Rectal smooth muscle tissue (tissue), 1 donor: ENCODE measurements at regions not wholly inside any gene's neighbourhood (a gene's known extent, or its start where the extent isn't known, plus 50 kb on each side); places are given as distances from the start of the nearest gene placed in this dataset.

Experiments
- H3K27ac ChIP-seq: one replicate; pipeline ENCODE4 v1.7.0; 2013; ENCODE audit warnings: low read depth, low read length, inconsistent platforms
- H3K27me3 ChIP-seq: one replicate; pipeline ENCODE4 v1.7.0; 2013; ENCODE audit warnings: low read length; ENCODE audit not compliant: control insufficient read depth, insufficient read depth
- H3K36me3 ChIP-seq: one replicate; pipeline ENCODE4 v1.7.0; 2013; ENCODE audit warnings: low read length; ENCODE audit not compliant: control insufficient read depth, insufficient read depth
- H3K4me1 ChIP-seq: one replicate; pipeline ENCODE4 v1.7.0; 2013; ENCODE audit warnings: low read length; ENCODE audit not compliant: control insufficient read depth, insufficient read depth
- H3K4me3 ChIP-seq: one replicate; pipeline ENCODE4 v1.7.0; 2013; ENCODE audit warnings: low read length
- H3K9ac ChIP-seq: one replicate; pipeline ENCODE4 v1.7.0; 2013; ENCODE audit warnings: low read length

- Histone ChIP-seq H3K36me3 (no peaks in the 10 kb centered on the region), H3K27ac (peak overlapping the region; percentile 78), H3K4me1 (peaks cover 15% of the 10 kb centered on the region), H3K9ac (no peak overlapping the region), H3K4me3 (no peak overlapping the region), H3K27me3 (no peaks in the 10 kb centered on the region)
These were observed 143.6 kb downstream of the BOD1 start for GRCh38 chr5:173472784-173473278.

GRCh38 chr5:173472164-173472563 lies 143.9 kb upstream of the STC2 start:
- peak overlapping the region; percentile 78 for H3K27ac ChIP-seq
- H3K9ac ChIP-seq = no peak overlapping the region
- no peaks in the 10 kb centered on the region for H3K36me3 ChIP-seq
- peaks cover 15% of the 10 kb centered on the region for H3K4me1 ChIP-seq
- H3K4me3 ChIP-seq = no peak overlapping the region
- H3K27me3 ChIP-seq = no peaks in the 10 kb centered on the region

- no peaks in the 10 kb centered on the region for H3K27me3 ChIP-seq
- peaks cover 12% of the 10 kb centered on the region for H3K4me1 ChIP-seq
- H3K4me3 ChIP-seq = no peak overlapping the region
- H3K36me3 ChIP-seq = no peaks in the 10 kb centered on the region
- no peak overlapping the region for H3K27ac ChIP-seq
- no peak overlapping the region for H3K9ac ChIP-seq
These were observed 140.6 kb upstream of the STC2 start for GRCh38 chr5:173468821-173469251.

GRCh38 chr5:173466227-173466626 lies 138.0 kb upstream of the STC2 start:
- H3K9ac ChIP-seq = no peak overlapping the region
- H3K27ac ChIP-seq = no peak overlapping the region
- no peaks in the 10 kb centered on the region for H3K36me3 ChIP-seq
- H3K4me3 ChIP-seq = no peak overlapping the region
- no peaks in the 10 kb centered on the region for H3K27me3 ChIP-seq
- H3K4me1 ChIP-seq = no peaks in the 10 kb centered on the region

GRCh38 chr5:173464813-173465212 lies 136.6 kb upstream of the STC2 start:
- Histone ChIP-seq H3K4me1 (no peaks in the 10 kb centered on the region), H3K27ac (no peak overlapping the region), H3K27me3 (no peaks in the 10 kb centered on the region), H3K36me3 (no peaks in the 10 kb centered on the region), H3K4me3 (no peak overlapping the region), H3K9ac (no peak overlapping the region)

GRCh38 chr5:173463207-173463606 lies 135.0 kb upstream of the STC2 start:
- Histone ChIP-seq H3K9ac (no peak overlapping the region), H3K4me1 (no peaks in the 10 kb centered on the region), H3K27ac (no peak overlapping the region), H3K27me3 (no peaks in the 10 kb centered on the region), H3K36me3 (no peaks in the 10 kb centered on the region), H3K4me3 (no peak overlapping the region)

GRCh38 chr5:173458828-173459609 lies 130.8 kb upstream of the STC2 start:
- H3K27ac ChIP-seq = no peak overlapping the region
- H3K4me1 ChIP-seq = no peaks in the 10 kb centered on the region
- H3K27me3 ChIP-seq = no peaks in the 10 kb centered on the region
- H3K4me3 ChIP-seq = no peak overlapping the region
- no peaks in the 10 kb centered on the region for H3K36me3 ChIP-seq
- no peak overlapping the region for H3K9ac ChIP-seq

- H3K27ac ChIP-seq = no peak overlapping the region
These were observed 129.3 kb upstream of the STC2 start for GRCh38 chr5:173457482-173457881.

GRCh38 chr5:173456751-173457171 lies 128.5 kb upstream of the STC2 start:
- no peak overlapping the region for H3K9ac ChIP-seq
- no peaks in the 10 kb centered on the region for H3K36me3 ChIP-seq
- H3K27me3 ChIP-seq = no peaks in the 10 kb centered on the region
- H3K4me3 ChIP-seq = no peak overlapping the region
- no peaks in the 10 kb centered on the region for H3K4me1 ChIP-seq
- no peak overlapping the region for H3K27ac ChIP-seq

More at GRCh38 chr5:173457482-173457881, 129.3 kb upstream of the STC2 start:
- no peaks in the 10 kb centered on the region for H3K4me1 ChIP-seq
- no peaks in the 10 kb centered on the region for H3K36me3 ChIP-seq
- H3K27me3 ChIP-seq = no peaks in the 10 kb centered on the region
- H3K9ac ChIP-seq = no peak overlapping the region
- H3K4me3 ChIP-seq = no peak overlapping the region

GRCh38 chr5:173456181-173456580 lies 128.0 kb upstream of the STC2 start:
- no peaks in the 10 kb centered on the region for H3K36me3 ChIP-seq
- H3K27ac ChIP-seq = no peak overlapping the region
- H3K4me3 ChIP-seq = no peak overlapping the region
- no peak overlapping the region for H3K9ac ChIP-seq
- no peaks in the 10 kb centered on the region for H3K27me3 ChIP-seq
- no peaks in the 10 kb centered on the region for H3K4me1 ChIP-seq

- no peaks in the 10 kb centered on the region for H3K4me1 ChIP-seq
These were observed 127.4 kb upstream of the STC2 start for GRCh38 chr5:173455599-173455957.

GRCh38 chr5:173454736-173455598 lies 126.8 kb upstream of the STC2 start:
- Histone ChIP-seq H3K4me3 (no peak overlapping the region), H3K4me1 (no peaks in the 10 kb centered on the region), H3K36me3 (no peaks in the 10 kb centered on the region), H3K27me3 (no peaks in the 10 kb centered on the region), H3K27ac (peak overlapping the region; percentile 40), H3K9ac (no peak overlapping the region)

More at GRCh38 chr5:173455599-173455957, 127.4 kb upstream of the STC2 start:
- Histone ChIP-seq H3K36me3 (no peaks in the 10 kb centered on the region), H3K9ac (no peak overlapping the region), H3K27me3 (no peaks in the 10 kb centered on the region), H3K27ac (no peak overlapping the region), H3K4me3 (no peak overlapping the region)
